ENCODE measurements at regions not wholly inside any gene's neighbourhood (a gene's known extent, or its start where the extent isn't known, plus 50 kb on each side); places are given as distances from the start of the nearest gene placed in this dataset.

- peak; percentile 61 for DNase-seq
- ATAC-seq, result no peak
Observed at GRCh38 chr22:45096256-45096907, 67.3 kb upstream of the NUP50 start.

GRCh38 chr22:45097061-45097460, 66.7 kb upstream of the NUP50 start:
- no peak for ATAC-seq
- DNase-seq, result no peak

- DNase-seq (no peak), ATAC-seq (peak; percentile 47)
Observed at GRCh38 chr22:45098056-45098455, 65.7 kb upstream of the NUP50 start.

GRCh38 chr22:45099961-45100360, 63.8 kb upstream of the NUP50 start:
- DNase-seq (no peak), ATAC-seq (no peak)

- DNase-seq (peak; percentile 45), ATAC-seq (peak; percentile 70)
Observed at GRCh38 chr22:45101515-45102227, 62.1 kb upstream of the NUP50 start.

- ATAC-seq, result no peak
- no peak for DNase-seq
Observed at GRCh38 chr22:45102896-45103420, 60.8 kb upstream of the NUP50 start.

GRCh38 chr22:45103756-45104155, 60.0 kb upstream of the NUP50 start:
- ATAC-seq (no peak), DNase-seq (no peak)

- ATAC-seq (no peak), DNase-seq (no peak)
Observed at GRCh38 chr22:45104313-45104712, 59.4 kb upstream of the NUP50 start.

- DNase-seq (no peak), ATAC-seq (no peak)
Observed at GRCh38 chr22:45105281-45105702, 58.4 kb upstream of the NUP50 start.

- DNase-seq (no peak), ATAC-seq (no peak)
Observed at GRCh38 chr22:45107671-45108070, 56.1 kb upstream of the NUP50 start.

GRCh38 chr22:45112136-45112879, 51.4 kb upstream of the NUP50 start:
- ATAC-seq (no peak), DNase-seq (no peak)
